ENCODE measurements at regions not wholly inside any gene's neighbourhood (a gene's known extent, or its start where the extent isn't known, plus 50 kb on each side); places are given as distances from the start of the nearest gene placed in this dataset.

GRCh38 chr4:8775751-8776355 lies 95.8 kb downstream of the HMX1 start:
- no peak for ATAC-seq
- DNase-seq, result no peak
- intact Hi-C loops (cut with DNase I, micrococcal nuclease), result no loop called here

- intact Hi-C loops (cut with DNase I, micrococcal nuclease), result no loop called here
- ATAC-seq, result no peak
- no peak for DNase-seq
Measured at GRCh38 chr4:8775121-8775520, 96.5 kb downstream of the HMX1 start.

- DNase-seq, result no peak
- ATAC-seq, result no peak
- intact Hi-C loops (cut with DNase I, micrococcal nuclease), result no loop called here
Measured at GRCh38 chr4:8774071-8774470, 97.6 kb downstream of the HMX1 start.

- ATAC-seq (no peak), DNase-seq (no peak)
- intact Hi-C loops (cut with DNase I, micrococcal nuclease), result no loop called here
Measured at GRCh38 chr4:8773124-8773931, 98.3 kb downstream of the HMX1 start.

- DNase-seq, result no peak
- intact Hi-C loops (cut with DNase I, micrococcal nuclease), result no loop called here
- no peak for ATAC-seq
Measured at GRCh38 chr4:8772499-8773123, 99.0 kb downstream of the HMX1 start.

GRCh38 chr4:8771666-8772065 lies 100.0 kb downstream of the HMX1 start:
- intact Hi-C loops (cut with DNase I, micrococcal nuclease), result no loop called here
- ATAC-seq (no peak), DNase-seq (no peak)

GRCh38 chr4:8771258-8771590 lies 100.4 kb downstream of the HMX1 start:
- ATAC-seq (no peak), DNase-seq (no peak)
- intact Hi-C loops (cut with DNase I, micrococcal nuclease), result no loop called here

- ATAC-seq (no peak), DNase-seq (no peak)
- intact Hi-C loops (cut with DNase I, micrococcal nuclease), result no loop called here
Measured at GRCh38 chr4:8770518-8771257, 101.0 kb downstream of the HMX1 start.

GRCh38 chr4:8769645-8770517 lies 101.8 kb downstream of the HMX1 start:
- intact Hi-C loops (cut with DNase I, micrococcal nuclease), result no loop called here
- ATAC-seq (no peak), DNase-seq (no peak)

- DNase-seq (no peak), ATAC-seq (no peak)
- intact Hi-C loops (cut with DNase I, micrococcal nuclease), result no loop called here
Measured at GRCh38 chr4:8768357-8768999, 103.2 kb downstream of the HMX1 start.

- intact Hi-C loops (cut with DNase I, micrococcal nuclease), result no loop called here
- ATAC-seq (no peak), DNase-seq (peak in 1 of 2 donors; percentile 10)
Measured at GRCh38 chr4:8766610-8767009, 105.0 kb downstream of the HMX1 start.

- intact Hi-C loops (cut with DNase I, micrococcal nuclease), result no loop called here
- DNase-seq (peak in 1 of 2 donors; percentile 15), ATAC-seq (no peak)
Measured at GRCh38 chr4:8765631-8766590, 105.7 kb downstream of the HMX1 start.

GRCh38 chr4:8765084-8765483 lies 106.6 kb downstream of the HMX1 start:
- peak in 1 of 2 donors; percentile 1 for DNase-seq
- intact Hi-C loops (cut with DNase I, micrococcal nuclease), result no loop called here
- no peak for ATAC-seq

- DNase-seq, result peak in 1 of 2 donors; percentile 11
- intact Hi-C loops (cut with DNase I, micrococcal nuclease), result no loop called here
- no peak for ATAC-seq
Measured at GRCh38 chr4:8763966-8764901, 107.4 kb downstream of the HMX1 start.

- ATAC-seq, result no peak
- intact Hi-C loops (cut with DNase I, micrococcal nuclease), result no loop called here
- DNase-seq, result peak in 1 of 2 donors; percentile 5
Measured at GRCh38 chr4:8762951-8763735, 108.5 kb downstream of the HMX1 start.

Measured in left colon (tissue), 2 donors.